GM12864 (cell line): ENCODE measurements at regions not wholly inside any gene's neighbourhood (a gene's known extent, or its start where the extent isn't known, plus 50 kb on each side); places are given as distances from the start of the nearest gene placed in this dataset.
"Not testable (repeated sequence)": the region's sequence is repeated elsewhere in the genome, so short reads cannot be mapped to it uniquely, and the experiment has no call there.

Experiments used
- DNase-seq: peaks from one replicate; pipeline ENCODE4 v3.0.0-alpha.2; 2011; ENCODE audit warnings: low read depth
- H3K4me3 ChIP-seq: 2 replicates; pipeline ENCODE4 v1.5.1; 2011; ENCODE audit warnings: mild to moderate bottlenecking, low read depth, low read length, control low read depth
- CTCF ChIP-seq: IDR thresholded peaks from 2 replicates; pipeline ENCODE4 v1.5.1; 2011; ENCODE audit warnings: low read depth, mild to moderate bottlenecking, moderate library complexity, low read length, control low read depth, inconsistent platforms; ENCODE audit errors: missing control alignments

- no peak overlapping the region for H3K4me3 ChIP-seq
- DNase-seq, result peak; percentile 7
- TF ChIP-seq CTCF, result no peak
Observed at GRCh38 chrX:121570072-121570841, 522.8 kb downstream of the GLUD2 start.

- H3K4me3 ChIP-seq, result no peak overlapping the region
- DNase-seq, result no peak
- TF ChIP-seq CTCF, result no peak
Observed at GRCh38 chrX:121571333-121571732, 523.9 kb downstream of the GLUD2 start.

- not testable (repeated sequence) for DNase-seq, H3K4me3 ChIP-seq
Observed at GRCh38 chrX:121574384-121574783, 527.0 kb downstream of the GLUD2 start.

DNA sequence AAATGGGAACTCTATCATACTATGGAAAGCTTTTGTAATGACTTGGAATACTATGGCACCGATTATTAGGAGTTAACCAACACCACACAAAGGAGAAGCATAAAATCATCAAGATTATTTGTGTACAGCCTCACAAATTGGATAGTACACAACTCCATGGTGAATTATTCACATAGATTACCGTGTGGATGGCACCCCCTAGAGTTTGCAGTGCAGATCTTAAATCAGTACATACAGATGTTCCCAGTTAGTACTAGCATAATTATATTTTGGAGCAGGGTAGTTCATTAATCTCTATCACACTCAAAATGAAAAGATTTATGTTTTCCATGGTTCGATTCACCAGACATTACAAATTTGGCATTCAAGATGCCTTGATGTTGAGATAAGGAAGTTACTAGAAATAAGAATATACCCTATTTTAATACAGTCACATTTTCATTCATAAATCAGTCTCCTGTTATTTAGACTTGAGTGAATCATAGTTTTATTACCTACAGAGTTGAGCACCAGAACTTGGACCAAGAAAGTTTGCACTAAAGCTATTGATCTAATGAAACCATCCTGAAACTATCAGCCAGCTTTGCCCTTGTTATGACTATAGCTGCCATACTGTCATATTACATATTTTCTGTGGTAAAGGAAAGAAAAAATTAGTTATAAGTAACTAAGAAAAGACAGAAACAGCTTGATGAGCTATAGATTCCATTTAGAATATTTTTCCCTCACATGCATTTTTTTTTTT is 531.8 kb downstream of the GLUD2 start:
- peak; percentile 2 for DNase-seq
- H3K4me3 ChIP-seq, result no peak overlapping the region
- peak; percentile 36 for TF ChIP-seq CTCF

- TF ChIP-seq CTCF, result no peak
- no peak overlapping the region for H3K4me3 ChIP-seq
- no peak for DNase-seq
Observed at GRCh38 chrX:121581885-121582284, 534.5 kb downstream of the GLUD2 start.

DNA sequence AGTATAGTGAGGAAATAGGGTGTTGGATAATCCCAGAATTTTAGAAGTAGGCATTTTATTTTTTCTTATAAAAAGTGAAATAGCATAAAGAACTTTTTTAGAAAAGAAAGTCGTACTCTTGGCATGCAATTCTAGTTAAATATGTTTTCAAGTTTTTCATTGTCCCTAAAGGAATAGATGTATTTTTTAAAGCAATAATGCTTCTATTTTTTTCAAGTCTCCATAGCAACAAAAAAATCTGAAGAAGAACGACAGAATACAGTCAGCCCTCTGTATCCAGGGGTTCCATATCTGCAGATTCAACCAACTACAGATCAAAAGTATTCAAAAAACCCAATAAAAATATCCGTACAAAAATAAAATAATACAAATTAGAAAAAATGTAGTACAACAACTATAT is 538.2 kb downstream of the GLUD2 start:
- H3K4me3 ChIP-seq, result no peak overlapping the region
- DNase-seq, result no peak
- TF ChIP-seq CTCF, result no peak

DNA sequence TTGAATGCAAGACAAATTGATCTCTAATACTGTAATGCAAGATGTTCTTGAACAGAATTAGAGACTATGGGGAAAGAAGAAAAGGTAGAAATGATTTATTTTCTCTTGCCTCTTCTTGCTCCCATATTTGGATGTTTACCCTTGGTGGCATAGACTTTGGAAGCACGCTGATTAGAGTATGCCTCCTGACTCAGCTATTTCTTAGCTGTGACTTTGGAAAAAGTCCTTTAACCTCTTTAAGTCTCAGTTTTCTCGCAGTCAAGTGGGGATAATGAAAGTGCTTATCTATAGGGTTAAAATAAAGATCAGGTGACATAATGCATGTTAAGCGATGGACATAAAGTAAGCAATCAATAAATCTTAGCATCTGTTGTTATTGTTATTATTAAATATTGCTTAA is 545.5 kb downstream of the GLUD2 start:
- no peak for DNase-seq
- no peak for TF ChIP-seq CTCF
- no peak overlapping the region for H3K4me3 ChIP-seq
